ENCODE measurements at regions not wholly inside any gene's neighbourhood (a gene's known extent, or its start where the extent isn't known, plus 50 kb on each side); places are given as distances from the start of the nearest gene placed in this dataset.

GRCh38 chr3:181457190-181457589 is 254.5 kb upstream of the SOX2 start:
- DNase-seq (ENCODE audit: low read depth in 2 of 3, low spot score in 2 of 3): no peak

- no peak for DNase-seq (ENCODE audit: low read depth in 2 of 3, low spot score in 2 of 3)
Measured at GRCh38 chr3:181455276-181455675, 256.4 kb upstream of the SOX2 start.

- DNase-seq (ENCODE audit: low read depth in 2 of 3, low spot score in 2 of 3): no peak
Measured at GRCh38 chr3:181454451-181455027, 257.2 kb upstream of the SOX2 start.

GRCh38 chr3:181446741-181447140 is 265.0 kb upstream of the SOX2 start:
- no peak for DNase-seq (ENCODE audit: low read depth in 2 of 3, low spot score in 2 of 3)

- no peak for DNase-seq (ENCODE audit: low read depth in 2 of 3, low spot score in 2 of 3)
Measured at GRCh38 chr3:181442066-181442465, 269.7 kb upstream of the SOX2 start.

GRCh38 chr3:181432992-181433391 is 278.7 kb upstream of the SOX2 start:
- DNase-seq (ENCODE audit: low read depth in 2 of 3, low spot score in 2 of 3): no peak

- no peak for DNase-seq (ENCODE audit: low read depth in 2 of 3, low spot score in 2 of 3)
Measured at GRCh38 chr3:181431748-181432147, 280.0 kb upstream of the SOX2 start.

GRCh38 chr3:181425074-181425473 is 286.7 kb upstream of the SOX2 start:
- no peak for DNase-seq (ENCODE audit: low read depth in 2 of 3, low spot score in 2 of 3)

- DNase-seq (ENCODE audit: low read depth in 2 of 3, low spot score in 2 of 3): no peak
Measured at GRCh38 chr3:181418233-181418632, 293.5 kb upstream of the SOX2 start.

- no peak for DNase-seq (ENCODE audit: low read depth in 2 of 3, low spot score in 2 of 3)
Measured at GRCh38 chr3:181417748-181418147, 294.0 kb upstream of the SOX2 start.

- no peak for DNase-seq (ENCODE audit: low read depth in 2 of 3, low spot score in 2 of 3)
Measured at GRCh38 chr3:181410870-181411269, 300.9 kb upstream of the SOX2 start.

- no peak for DNase-seq (ENCODE audit: low read depth in 2 of 3, low spot score in 2 of 3)
Measured at GRCh38 chr3:181403876-181404660, 307.7 kb upstream of the SOX2 start.

- no peak for DNase-seq (ENCODE audit: low read depth in 2 of 3, low spot score in 2 of 3)
Measured at GRCh38 chr3:181402347-181402746, 309.4 kb upstream of the SOX2 start.

GRCh38 chr3:181384970-181385369 is 326.8 kb upstream of the SOX2 start:
- DNase-seq (ENCODE audit: low read depth in 2 of 3, low spot score in 2 of 3): no peak

GRCh38 chr3:181383760-181384159 is 328.0 kb upstream of the SOX2 start:
- DNase-seq (ENCODE audit: low read depth in 2 of 3, low spot score in 2 of 3): no peak

- no peak for DNase-seq (ENCODE audit: low read depth in 2 of 3, low spot score in 2 of 3)
Measured at GRCh38 chr3:181383201-181383600, 328.5 kb upstream of the SOX2 start.

- no peak for DNase-seq (ENCODE audit: low read depth in 2 of 3, low spot score in 2 of 3)
Measured at GRCh38 chr3:181382656-181383055, 329.1 kb upstream of the SOX2 start.

- DNase-seq (ENCODE audit: low read depth in 2 of 3, low spot score in 2 of 3): no peak
Measured at GRCh38 chr3:181379278-181379677, 332.4 kb upstream of the SOX2 start.

- no peak for DNase-seq (ENCODE audit: low read depth in 2 of 3, low spot score in 2 of 3)
Measured at GRCh38 chr3:181369637-181370036, 342.1 kb upstream of the SOX2 start.

GRCh38 chr3:181363231-181363630 is 348.5 kb upstream of the SOX2 start:
- DNase-seq (ENCODE audit: low read depth in 2 of 3, low spot score in 2 of 3): no peak

- DNase-seq (ENCODE audit: low read depth in 2 of 3, low spot score in 2 of 3): no peak
Measured at GRCh38 chr3:181362378-181362777, 349.3 kb upstream of the SOX2 start.

GRCh38 chr3:181358562-181358961 is 353.2 kb upstream of the SOX2 start:
- no peak for DNase-seq (ENCODE audit: low read depth in 2 of 3, low spot score in 2 of 3)

GRCh38 chr3:181358060-181358459 is 353.7 kb upstream of the SOX2 start:
- no peak for DNase-seq (ENCODE audit: low read depth in 2 of 3, low spot score in 2 of 3)

Measured in activated CD8-positive, alpha-beta memory T cell treated with anti-CD3 and anti-CD28 coated beads for 48 hours (primary cell).